Panc1 (cell line): ENCODE measurements at regions not wholly inside any gene's neighbourhood (a gene's known extent, or its start where the extent isn't known, plus 50 kb on each side); places are given as distances from the start of the nearest gene placed in this dataset.

Experiments
- POLR2AphosphoS5 ChIP-seq: IDR thresholded peaks from 2 replicates; pipeline ENCODE4 v1.6.1; 2012; ENCODE audit warnings: mild to moderate bottlenecking, low read depth, low read length, moderate library complexity
- SIN3A ChIP-seq: IDR thresholded peaks from 2 replicates; pipeline ENCODE4 v1.6.1; 2012; ENCODE audit warnings: low read depth, mild to moderate bottlenecking, low read length, moderate library complexity, borderline replicate concordance; ENCODE audit not compliant: insufficient read depth
- TCF7L2 ChIP-seq: IDR thresholded peaks from 2 replicates; pipeline ENCODE4 v1.6.1; 2011; ENCODE audit warnings: mild to moderate bottlenecking, low read depth, low read length, inconsistent platforms
- TF ChIP-seq, protein P1 (sequence below): fragments of 450-650 bp; IDR thresholded peaks from 2 replicates; pipeline ENCODE4 v1.5.1; 2017; ENCODE audit warnings: mild to moderate bottlenecking
- TF ChIP-seq, protein P2 (sequence below), 2 experiments: IDR thresholded peaks; 2 replicates each; pipeline ENCODE4 v1.6.1; 2011 to 2012; ENCODE audit warnings: low read depth in 2 of 2, control low read depth in 1 of 2, low read length in 1 of 2, mild to moderate bottlenecking in 1 of 2, moderate library complexity in 1 of 2; ENCODE audit not compliant: insufficient read depth in 1 of 2

GRCh38 chr2:163518762-163519161, 217.0 kb downstream of the FIGN start:
- TF ChIP-seq, protein P1, sequence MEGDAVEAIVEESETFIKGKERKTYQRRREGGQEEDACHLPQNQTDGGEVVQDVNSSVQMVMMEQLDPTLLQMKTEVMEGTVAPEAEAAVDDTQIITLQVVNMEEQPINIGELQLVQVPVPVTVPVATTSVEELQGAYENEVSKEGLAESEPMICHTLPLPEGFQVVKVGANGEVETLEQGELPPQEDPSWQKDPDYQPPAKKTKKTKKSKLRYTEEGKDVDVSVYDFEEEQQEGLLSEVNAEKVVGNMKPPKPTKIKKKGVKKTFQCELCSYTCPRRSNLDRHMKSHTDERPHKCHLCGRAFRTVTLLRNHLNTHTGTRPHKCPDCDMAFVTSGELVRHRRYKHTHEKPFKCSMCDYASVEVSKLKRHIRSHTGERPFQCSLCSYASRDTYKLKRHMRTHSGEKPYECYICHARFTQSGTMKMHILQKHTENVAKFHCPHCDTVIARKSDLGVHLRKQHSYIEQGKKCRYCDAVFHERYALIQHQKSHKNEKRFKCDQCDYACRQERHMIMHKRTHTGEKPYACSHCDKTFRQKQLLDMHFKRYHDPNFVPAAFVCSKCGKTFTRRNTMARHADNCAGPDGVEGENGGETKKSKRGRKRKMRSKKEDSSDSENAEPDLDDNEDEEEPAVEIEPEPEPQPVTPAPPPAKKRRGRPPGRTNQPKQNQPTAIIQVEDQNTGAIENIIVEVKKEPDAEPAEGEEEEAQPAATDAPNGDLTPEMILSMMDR, result no peak
- TF ChIP-seq POLR2AphosphoS5, result no peak
- no peak for TF ChIP-seq TCF7L2
- no peak for TF ChIP-seq SIN3A
- TF ChIP-seq, protein P2, sequence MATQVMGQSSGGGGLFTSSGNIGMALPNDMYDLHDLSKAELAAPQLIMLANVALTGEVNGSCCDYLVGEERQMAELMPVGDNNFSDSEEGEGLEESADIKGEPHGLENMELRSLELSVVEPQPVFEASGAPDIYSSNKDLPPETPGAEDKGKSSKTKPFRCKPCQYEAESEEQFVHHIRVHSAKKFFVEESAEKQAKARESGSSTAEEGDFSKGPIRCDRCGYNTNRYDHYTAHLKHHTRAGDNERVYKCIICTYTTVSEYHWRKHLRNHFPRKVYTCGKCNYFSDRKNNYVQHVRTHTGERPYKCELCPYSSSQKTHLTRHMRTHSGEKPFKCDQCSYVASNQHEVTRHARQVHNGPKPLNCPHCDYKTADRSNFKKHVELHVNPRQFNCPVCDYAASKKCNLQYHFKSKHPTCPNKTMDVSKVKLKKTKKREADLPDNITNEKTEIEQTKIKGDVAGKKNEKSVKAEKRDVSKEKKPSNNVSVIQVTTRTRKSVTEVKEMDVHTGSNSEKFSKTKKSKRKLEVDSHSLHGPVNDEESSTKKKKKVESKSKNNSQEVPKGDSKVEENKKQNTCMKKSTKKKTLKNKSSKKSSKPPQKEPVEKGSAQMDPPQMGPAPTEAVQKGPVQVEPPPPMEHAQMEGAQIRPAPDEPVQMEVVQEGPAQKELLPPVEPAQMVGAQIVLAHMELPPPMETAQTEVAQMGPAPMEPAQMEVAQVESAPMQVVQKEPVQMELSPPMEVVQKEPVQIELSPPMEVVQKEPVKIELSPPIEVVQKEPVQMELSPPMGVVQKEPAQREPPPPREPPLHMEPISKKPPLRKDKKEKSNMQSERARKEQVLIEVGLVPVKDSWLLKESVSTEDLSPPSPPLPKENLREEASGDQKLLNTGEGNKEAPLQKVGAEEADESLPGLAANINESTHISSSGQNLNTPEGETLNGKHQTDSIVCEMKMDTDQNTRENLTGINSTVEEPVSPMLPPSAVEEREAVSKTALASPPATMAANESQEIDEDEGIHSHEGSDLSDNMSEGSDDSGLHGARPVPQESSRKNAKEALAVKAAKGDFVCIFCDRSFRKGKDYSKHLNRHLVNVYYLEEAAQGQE (IDR thresholded peaks at IDR 0.05; ENCODE audit: insufficient read depth in 1 of 2, low read depth in 2 of 2, low read length in 1 of 2), result no peak
